ENCODE measurements at regions not wholly inside any gene's neighbourhood (a gene's known extent, or its start where the extent isn't known, plus 50 kb on each side); places are given as distances from the start of the nearest gene placed in this dataset.

DNA sequence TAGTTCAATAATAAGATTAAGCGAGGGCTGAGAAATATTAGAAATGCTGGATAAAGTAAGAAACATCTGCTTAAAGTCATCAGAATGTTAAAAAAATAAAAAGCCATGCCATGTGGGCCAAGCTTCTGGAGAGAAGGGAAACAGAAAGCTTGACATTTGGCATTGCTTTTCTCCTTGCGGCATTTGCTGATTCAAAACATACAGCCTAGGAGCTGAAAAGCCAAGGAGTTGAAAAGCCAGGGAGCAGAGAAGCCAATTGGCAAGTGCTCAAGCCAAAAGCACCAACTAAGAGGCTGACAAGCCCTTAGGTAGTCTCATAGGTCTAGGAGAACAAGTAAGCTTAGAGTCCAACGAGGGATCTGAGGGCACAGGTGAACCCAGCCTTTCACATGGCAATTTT lies 754.3 kb downstream of the TLE4 start:
- H3K14ac ChIP-seq (ENCODE audit: insufficient read length), result no peak overlapping the region
- H3K56ac ChIP-seq (replicated peaks; ENCODE audit: insufficient read length, low read depth, low read length), result no peak overlapping the region
- H2BK5ac ChIP-seq (ENCODE audit: low read depth, low read length), result no peak overlapping the region
- H3K4ac ChIP-seq (replicated peaks; ENCODE audit: insufficient read length, low read depth, low read length), result no peak overlapping the region
- FAIRE-seq (no peak), DNase-seq (ENCODE audit: low read depth in 1 of 2, low spot score in 2 of 2) (no peak)
- WGBS, 2 experiments (ENCODE audit: extremely low coverage in 1 of 2, insufficient coverage in 1 of 2, insufficient read length in 1 of 2, insufficient replicate concordance in 2 of 2, low coverage in 1 of 2, low lambda C conversion rate in 2 of 2, missing lambda C conversion rate in 1 of 2), result 87% methylated on average over 3 of the region's 3 CpGs; no CpG with 5 or more reads in 1 of the 2 experiments
- H3K27me3 ChIP-seq (replicated peaks in 1 of 4; ENCODE audit: control insufficient read depth in 3 of 4, extremely low read depth in 1 of 4, insufficient read depth in 3 of 4, low read length in 3 of 4), result no peaks in the 10 kb centered on the region
- H3K36me3 ChIP-seq (ENCODE audit: control insufficient read depth in 2 of 4, insufficient read depth in 4 of 4, low read length in 3 of 4), result no peaks in the 10 kb centered on the region; a peak in 1 of 8 replicates
- no peak overlapping the region for H3K23ac ChIP-seq (ENCODE audit: insufficient read length)
- H3K18ac ChIP-seq (ENCODE audit: extremely low read depth, low read length), result no peak overlapping the region
- H3K23me2 ChIP-seq (ENCODE audit: low read depth, low read length), result no peaks in the 10 kb centered on the region
- no peaks in the 10 kb centered on the region for H3K79me2 ChIP-seq (ENCODE audit: control insufficient read depth in 1 of 2, insufficient read depth in 2 of 2, low read length in 2 of 2)
- H3K27ac ChIP-seq (ENCODE audit: low read depth, low read length), result no peak overlapping the region
- H2BK120ac ChIP-seq (replicated peaks; ENCODE audit: low read depth, low read length), result no peak overlapping the region
- no peak overlapping the region for H3K9ac ChIP-seq (replicated peaks in 1 of 4; ENCODE audit: extremely low read depth in 1 of 4, low read depth in 3 of 4, low read length in 3 of 4)
- no peaks in the 10 kb centered on the region for H4K20me1 ChIP-seq (replicated peaks in 1 of 2; ENCODE audit: control insufficient read depth in 1 of 2, insufficient read depth in 2 of 2, low read length in 2 of 2)
- no peak overlapping the region for H2AK5ac ChIP-seq (ENCODE audit: low read depth, low read length)
- H2BK12ac ChIP-seq (ENCODE audit: low read depth, low read length), result no peak overlapping the region; the same call in 1 of the 2 replicates
- ChIA-PET CTCF (ENCODE audit: partially characterized antibody) (no interaction called here), POLR2A (ENCODE audit: partially characterized antibody) (no interaction called here)
- no peak overlapping the region for H4K91ac ChIP-seq (replicated peaks; ENCODE audit: insufficient read length, low read length)
- no peak overlapping the region for H4K5ac ChIP-seq (ENCODE audit: insufficient read length, low read depth, low read length)
- H2BK15ac ChIP-seq (ENCODE audit: low read length), result no peak overlapping the region
- H3K4me1 ChIP-seq (replicated peaks in 1 of 4; ENCODE audit: control insufficient read depth in 3 of 4, insufficient read depth in 4 of 4, low read length in 3 of 4), result no peaks in the 10 kb centered on the region
- 0 out of 2 replicates have a peak overlapping the region, but pooled peaks have one; percentile 37 for H2AFZ ChIP-seq (ENCODE audit: low read length)
- H3K79me1 ChIP-seq (ENCODE audit: low read depth, low read length), result no peaks in the 10 kb centered on the region
- H3K4me2 ChIP-seq (ENCODE audit: insufficient read depth in 1 of 2, low read depth in 2 of 2, low read length in 2 of 2), result no peak overlapping the region
- H4K8ac ChIP-seq (ENCODE audit: extremely low read depth, insufficient read depth, low read length), result no peak overlapping the region
- TF ChIP-seq ASH2L (IDR thresholded peaks at IDR 0.05; ENCODE audit: low read length) (no peak), CTBP2 (IDR thresholded peaks at IDR 0.05; ENCODE audit: borderline replicate concordance, insufficient read depth, insufficient read length, low read length) (no peak), CEBPB (IDR thresholded peaks at IDR 0.05; ENCODE audit: low read depth, low read length) (no peak), JUN (IDR thresholded peaks at IDR 0.05; ENCODE audit: low read depth, low read length) (no peak), TAF7 (optimal IDR thresholded peaks at IDR 0.05; ENCODE audit: borderline replicate concordance, low read depth, low read length) (no peak), CBX5 (IDR thresholded peaks at IDR 0.05; ENCODE audit: low read depth, low read length) (no peak), SAP30 (IDR thresholded peaks at IDR 0.05; ENCODE audit: insufficient read depth, insufficient replicate concordance, low read length) (no peak), SP2 (IDR thresholded peaks at IDR 0.05; ENCODE audit: low read length) (no peak)
- TF ChIP-seq, protein P1, sequence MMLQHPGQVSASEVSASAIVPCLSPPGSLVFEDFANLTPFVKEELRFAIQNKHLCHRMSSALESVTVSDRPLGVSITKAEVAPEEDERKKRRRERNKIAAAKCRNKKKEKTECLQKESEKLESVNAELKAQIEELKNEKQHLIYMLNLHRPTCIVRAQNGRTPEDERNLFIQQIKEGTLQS (IDR thresholded peaks at IDR 0.05; ENCODE audit: insufficient read depth, low read depth, low read length), result no peak
- H3K4me3 ChIP-seq (ENCODE audit: extremely low read depth in 1 of 4, insufficient read depth in 2 of 4, low read depth in 3 of 4, low read length in 4 of 4), result no peak overlapping the region
- H3K9me3 ChIP-seq (ENCODE audit: insufficient read depth in 2 of 2, low read depth in 1 of 2, low read length in 1 of 2), result no peaks in the 10 kb centered on the region; a peak in 1 of 4 replicates
- no peak overlapping the region for H2BK20ac ChIP-seq (ENCODE audit: low read length)
